ENCODE measurements at regions not wholly inside any gene's neighbourhood (a gene's known extent, or its start where the extent isn't known, plus 50 kb on each side); places are given as distances from the start of the nearest gene placed in this dataset.

DNA sequence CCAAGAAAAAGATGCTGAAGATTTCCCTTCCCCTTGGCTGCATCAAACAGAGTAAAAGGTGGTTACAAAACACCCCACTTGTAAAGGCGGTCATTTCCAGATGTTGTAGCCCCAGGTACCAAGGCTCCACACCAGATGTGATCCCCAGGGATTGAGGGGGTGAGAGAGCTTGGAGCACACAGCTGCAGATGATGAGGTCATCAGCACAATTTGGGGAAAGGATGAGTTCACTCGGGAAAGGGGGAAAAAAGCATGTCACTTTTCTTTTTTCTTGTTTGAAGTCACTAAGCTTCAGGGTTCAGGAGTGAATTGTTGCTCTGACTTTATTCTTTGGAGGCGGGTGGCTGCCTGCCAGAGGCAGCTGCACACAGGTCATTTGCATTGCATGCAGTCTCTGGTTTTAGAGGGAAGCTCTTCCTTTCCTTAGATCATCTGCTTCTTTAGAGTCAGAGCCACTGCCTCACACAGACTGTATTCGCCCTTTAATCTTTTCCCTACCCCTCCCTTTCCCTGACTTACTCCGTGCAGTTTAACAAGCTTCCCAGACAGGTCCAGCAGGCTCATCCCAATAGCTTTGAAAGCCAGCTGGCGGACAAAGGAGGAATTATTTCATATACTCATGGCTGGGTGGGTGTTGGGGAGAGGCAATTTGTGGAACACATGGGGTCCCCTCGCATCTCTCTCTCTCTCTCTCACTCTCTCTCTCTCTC lies 409.3 kb upstream of the SLC24A2 start:
- Histone ChIP-seq H3K27ac (no peak overlapping the region), H3K9me3 (peaks cover 8% of the 10 kb centered on the region), H3K27me3 (replicated peaks; ENCODE audit: insufficient read depth) (no peaks in the 10 kb centered on the region), H3K36me3 (no peaks in the 10 kb centered on the region), H3K4me3 (no peak overlapping the region), H3K4me1 (ENCODE audit: control insufficient read depth in 1 of 2, low read depth in 2 of 2) (no peaks in the 10 kb centered on the region)
- DNase-seq (ENCODE audit: low spot score) (no peak), ATAC-seq (ENCODE audit: insufficient number of reproducible peaks, low FRiP score, low read depth) (no peak)
- TF ChIP-seq, protein P1, sequence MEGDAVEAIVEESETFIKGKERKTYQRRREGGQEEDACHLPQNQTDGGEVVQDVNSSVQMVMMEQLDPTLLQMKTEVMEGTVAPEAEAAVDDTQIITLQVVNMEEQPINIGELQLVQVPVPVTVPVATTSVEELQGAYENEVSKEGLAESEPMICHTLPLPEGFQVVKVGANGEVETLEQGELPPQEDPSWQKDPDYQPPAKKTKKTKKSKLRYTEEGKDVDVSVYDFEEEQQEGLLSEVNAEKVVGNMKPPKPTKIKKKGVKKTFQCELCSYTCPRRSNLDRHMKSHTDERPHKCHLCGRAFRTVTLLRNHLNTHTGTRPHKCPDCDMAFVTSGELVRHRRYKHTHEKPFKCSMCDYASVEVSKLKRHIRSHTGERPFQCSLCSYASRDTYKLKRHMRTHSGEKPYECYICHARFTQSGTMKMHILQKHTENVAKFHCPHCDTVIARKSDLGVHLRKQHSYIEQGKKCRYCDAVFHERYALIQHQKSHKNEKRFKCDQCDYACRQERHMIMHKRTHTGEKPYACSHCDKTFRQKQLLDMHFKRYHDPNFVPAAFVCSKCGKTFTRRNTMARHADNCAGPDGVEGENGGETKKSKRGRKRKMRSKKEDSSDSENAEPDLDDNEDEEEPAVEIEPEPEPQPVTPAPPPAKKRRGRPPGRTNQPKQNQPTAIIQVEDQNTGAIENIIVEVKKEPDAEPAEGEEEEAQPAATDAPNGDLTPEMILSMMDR (IDR thresholded peaks at IDR 0.05) = no peak

DNA sequence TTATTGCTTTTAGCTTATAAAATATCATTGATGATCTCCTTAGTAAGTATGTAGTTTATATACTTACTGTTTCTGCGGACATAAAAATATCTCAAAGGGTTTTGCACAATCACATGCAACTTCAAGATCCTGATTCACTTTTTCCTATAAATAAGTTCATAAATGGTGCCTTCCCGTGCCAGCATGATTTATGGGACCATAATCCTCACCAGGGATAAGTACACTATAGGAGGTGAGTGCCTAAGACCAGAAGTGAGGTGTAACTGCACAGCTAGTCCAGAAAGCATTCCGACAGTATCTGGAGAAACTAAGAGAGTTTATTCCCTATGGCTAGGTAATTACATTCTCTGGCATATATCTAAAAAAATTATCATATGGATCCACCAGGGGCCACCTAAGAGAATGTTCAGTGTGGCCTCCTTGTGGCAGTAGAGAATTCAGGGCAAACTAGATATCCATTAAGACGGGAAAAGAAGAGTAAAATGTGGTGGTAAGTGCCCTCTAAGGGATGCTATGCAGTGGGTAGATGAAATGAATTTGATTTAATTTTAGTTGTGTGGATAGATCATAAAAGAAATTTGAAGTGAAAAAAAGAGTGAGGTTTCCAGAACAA lies 402.5 kb upstream of the SLC24A2 start:
- H3K36me3 ChIP-seq = no peaks in the 10 kb centered on the region
- H3K4me1 ChIP-seq (ENCODE audit: control insufficient read depth in 1 of 2, low read depth in 2 of 2) = no peaks in the 10 kb centered on the region
- ATAC-seq (ENCODE audit: insufficient number of reproducible peaks, low FRiP score, low read depth) = no peak
- peaks cover 8% of the 10 kb centered on the region for H3K9me3 ChIP-seq
- no peak overlapping the region for H3K27ac ChIP-seq
- DNase-seq (ENCODE audit: low spot score) = no peak
- H3K4me3 ChIP-seq = no peak overlapping the region
- TF ChIP-seq, protein P1 (IDR thresholded peaks at IDR 0.05) = no peak
- H3K27me3 ChIP-seq (replicated peaks; ENCODE audit: insufficient read depth) = no peaks in the 10 kb centered on the region

DNA sequence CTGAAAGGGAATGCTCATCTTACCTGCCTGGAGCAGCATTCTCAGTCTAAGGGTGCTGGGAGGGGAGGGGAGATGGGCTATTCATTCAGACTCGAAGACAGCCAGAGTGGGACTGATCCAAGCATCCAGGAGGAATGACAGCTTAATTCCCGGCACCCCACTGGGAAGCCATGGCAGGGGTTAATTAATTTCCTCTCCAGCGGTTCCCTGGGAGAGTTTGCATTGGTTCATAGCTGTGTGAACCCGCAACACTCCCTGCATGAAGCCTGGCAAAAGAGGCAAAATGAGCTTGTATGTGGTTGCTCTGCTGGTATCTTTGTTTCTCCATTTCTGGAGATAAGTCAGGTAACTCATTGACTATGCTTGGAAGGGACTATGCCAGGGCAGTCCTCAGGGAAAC lies 401.0 kb upstream of the SLC24A2 start:
- Histone ChIP-seq H3K4me3 (no peak overlapping the region), H3K27ac (no peak overlapping the region), H3K36me3 (no peaks in the 10 kb centered on the region), H3K27me3 (replicated peaks; ENCODE audit: insufficient read depth) (no peaks in the 10 kb centered on the region), H3K9me3 (no peaks in the 10 kb centered on the region), H3K4me1 (ENCODE audit: control insufficient read depth in 1 of 2, low read depth in 2 of 2) (no peaks in the 10 kb centered on the region)
- DNase-seq (ENCODE audit: low spot score) (no peak), ATAC-seq (ENCODE audit: insufficient number of reproducible peaks, low FRiP score, low read depth) (no peak)
- TF ChIP-seq, protein P1 (IDR thresholded peaks at IDR 0.05) = no peak

DNA sequence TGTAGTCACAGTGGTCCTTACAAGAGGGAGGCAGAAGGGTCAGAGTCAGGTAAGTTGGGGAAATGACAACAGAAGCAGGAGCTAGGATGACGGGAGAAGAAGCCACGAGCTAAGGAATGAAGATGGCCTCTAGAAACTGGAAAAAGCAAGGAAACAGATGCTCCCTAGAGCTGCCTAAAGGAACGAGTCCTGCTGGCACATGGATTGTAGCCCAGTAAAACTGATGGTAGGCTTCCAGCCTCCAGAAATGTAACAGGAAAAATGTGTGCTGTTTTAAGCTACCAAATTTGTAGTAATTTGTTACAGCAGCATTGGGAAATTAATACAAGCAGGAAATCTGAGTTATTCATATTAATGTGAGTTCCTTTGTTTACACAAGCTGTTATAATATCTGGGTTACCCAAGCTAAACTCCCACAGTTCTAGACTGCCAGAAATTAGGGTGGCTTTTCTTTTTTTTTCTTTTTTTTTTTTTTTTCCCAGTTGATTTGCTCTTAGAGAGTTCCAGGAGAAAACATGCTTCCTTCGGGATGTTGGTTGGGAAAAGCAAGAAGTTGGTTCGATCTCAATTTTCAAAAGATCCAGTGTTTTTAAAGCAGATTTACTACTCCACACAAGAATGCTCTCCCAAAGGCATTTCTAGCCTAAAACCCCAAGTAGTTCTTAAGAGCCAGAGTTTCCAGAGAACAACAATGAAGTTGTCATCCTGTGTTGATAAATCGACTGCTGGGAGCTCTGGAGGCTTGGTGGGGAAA lies 400.0 kb upstream of the SLC24A2 start:
- Histone ChIP-seq H3K36me3 (no peaks in the 10 kb centered on the region), H3K4me1 (ENCODE audit: control insufficient read depth in 1 of 2, low read depth in 2 of 2) (no peaks in the 10 kb centered on the region), H3K27ac (no peak overlapping the region), H3K27me3 (replicated peaks; ENCODE audit: insufficient read depth) (no peaks in the 10 kb centered on the region), H3K4me3 (no peak overlapping the region), H3K9me3 (no peaks in the 10 kb centered on the region)
- TF ChIP-seq, protein P1 (IDR thresholded peaks at IDR 0.05) = no peak
- DNase-seq (ENCODE audit: low spot score) (no peak), ATAC-seq (ENCODE audit: insufficient number of reproducible peaks, low FRiP score, low read depth) (no peak)

DNA sequence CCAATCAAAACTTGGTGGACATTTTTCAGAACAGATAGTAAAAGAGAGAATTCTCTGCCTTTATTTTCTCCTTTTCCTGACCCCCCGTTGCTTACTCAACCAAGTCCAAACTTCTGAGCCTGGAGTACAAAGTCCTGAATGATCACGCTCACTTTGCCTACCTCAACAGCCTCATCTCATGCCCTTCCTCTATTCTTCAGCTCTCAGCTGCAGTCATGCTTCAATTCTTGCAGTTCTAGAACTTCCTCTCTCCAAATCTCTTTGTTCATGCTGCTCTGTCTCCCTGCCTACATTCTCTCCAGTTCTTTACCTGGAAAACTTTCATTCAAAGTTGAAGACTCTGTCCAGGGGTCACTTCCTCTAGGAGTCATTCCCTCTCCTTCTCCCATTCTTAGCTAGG lies 398.5 kb upstream of the SLC24A2 start:
- no peaks in the 10 kb centered on the region for H3K36me3 ChIP-seq
- no peak overlapping the region for H3K4me3 ChIP-seq
- H3K9me3 ChIP-seq = no peaks in the 10 kb centered on the region
- DNase-seq (ENCODE audit: low spot score) (no peak), ATAC-seq (ENCODE audit: insufficient number of reproducible peaks, low FRiP score, low read depth) (no peak)
- no peak overlapping the region for H3K27ac ChIP-seq
- H3K4me1 ChIP-seq (ENCODE audit: control insufficient read depth in 1 of 2, low read depth in 2 of 2) = no peaks in the 10 kb centered on the region
- no peaks in the 10 kb centered on the region for H3K27me3 ChIP-seq (replicated peaks; ENCODE audit: insufficient read depth)
- TF ChIP-seq, protein P1 (IDR thresholded peaks at IDR 0.05) = no peak
